ENCODE measurements at regions not wholly inside any gene's neighbourhood (a gene's known extent, or its start where the extent isn't known, plus 50 kb on each side); places are given as distances from the start of the nearest gene placed in this dataset.

GRCh38 chr9:81335879-81336421, 353.4 kb downstream of the TLE1 start:
- no peak for TF ChIP-seq CTCF (IDR thresholded peaks at IDR 0.05 in 4 of 5, conservative IDR thresholded peaks at IDR 0.05 in 1 of 5)
- no peak for TF ChIP-seq POLR2A (IDR thresholded peaks at IDR 0.05)
